Panc1 (cell line): ENCODE measurements at regions not wholly inside any gene's neighbourhood (a gene's known extent, or its start where the extent isn't known, plus 50 kb on each side); places are given as distances from the start of the nearest gene placed in this dataset.

Experiments
- ATAC-seq: fragments of 200-7000 bp; cut with Tn5 transposase; 2 replicates; pipeline ENCODE4 v1.9.1; 2020; ENCODE audit warnings: mild to moderate bottlenecking, moderate library complexity
- BruUV-seq: library from RNA; stranded (reverse); fragments of 400-500 nt; replicated peaks from 2 replicates; lab custom pipeline; 2021; lab: Mats Ljungman, UMichigan
- CTCF ChIA-PET: fragments of 300-600 bp; sonication (Branson Sonifier 250); formaldehyde crosslinking; loops from one replicate; lab custom pipeline; 2022; ENCODE audit warnings: antibody characterized with exemption; lab: Charles Lee
- POLR2A ChIA-PET: fragments of 300-600 bp; sonication (Branson Sonifier 250); formaldehyde crosslinking; loops from one replicate; lab custom pipeline; 2022; ENCODE audit warnings: antibody characterized with exemption; lab: Charles Lee
- DNase-seq: peaks from one replicate; pipeline ENCODE4 v3.0.0-alpha.2; 2010; ENCODE audit warnings: low read depth, low spot score
- H3K27ac ChIP-seq: 2 replicates; pipeline ENCODE4 v1.5.1; 2011; ENCODE audit warnings: mild to moderate bottlenecking, low read length, inconsistent platforms
- H3K27me3 ChIP-seq: fragments of 200-500 bp; sonication (Bioruptor generic); 2 replicates; pipeline ENCODE4 v1.6.0; 2014; ENCODE audit warnings: low read length, inconsistent platforms; ENCODE audit not compliant: control insufficient read depth, insufficient read depth
- H3K36me3 ChIP-seq: fragments of 200-500 bp; sonication (Bioruptor generic); 2 replicates; pipeline ENCODE4 v1.5.1; 2014; ENCODE audit warnings: inconsistent platforms, mild to moderate bottlenecking, low read length, moderate library complexity; ENCODE audit not compliant: control insufficient read depth, insufficient read depth
- H3K4me1 ChIP-seq: 2 replicates; pipeline ENCODE4 v1.5.1; 2011; ENCODE audit warnings: inconsistent platforms, mild to moderate bottlenecking, low read length, moderate library complexity; ENCODE audit not compliant: control insufficient read depth, insufficient read depth
- H3K4me3 ChIP-seq, 2 experiments: 2 replicates each; pipeline ENCODE4 v1.5.1; 2011 to 2012; ENCODE audit warnings: low read depth in 2 of 2, low read length in 2 of 2, mild to moderate bottlenecking in 2 of 2, inconsistent platforms in 1 of 2, moderate library complexity in 1 of 2
- H3K9me3 ChIP-seq: fragments of 200-500 bp; sonication (Bioruptor generic); 2 replicates; pipeline ENCODE4 v1.5.1; 2014; ENCODE audit warnings: low read depth, mild to moderate bottlenecking, inconsistent platforms, low read length, moderate library complexity; ENCODE audit not compliant: control insufficient read depth, insufficient read depth
- POLR2AphosphoS5 ChIP-seq: IDR thresholded peaks from 2 replicates; pipeline ENCODE4 v1.6.1; 2012; ENCODE audit warnings: mild to moderate bottlenecking, low read depth, low read length, moderate library complexity
- REST ChIP-seq, 2 experiments: IDR thresholded peaks; 2 replicates each; pipeline ENCODE4 v1.6.1; 2011 to 2012; ENCODE audit warnings: low read depth in 2 of 2, control low read depth in 1 of 2, low read length in 1 of 2, mild to moderate bottlenecking in 1 of 2, moderate library complexity in 1 of 2; ENCODE audit not compliant: insufficient read depth in 1 of 2
- SIN3A ChIP-seq: IDR thresholded peaks from 2 replicates; pipeline ENCODE4 v1.6.1; 2012; ENCODE audit warnings: low read depth, mild to moderate bottlenecking, low read length, moderate library complexity, borderline replicate concordance; ENCODE audit not compliant: insufficient read depth
- TCF7L2 ChIP-seq: IDR thresholded peaks from 2 replicates; pipeline ENCODE4 v1.6.1; 2011; ENCODE audit warnings: mild to moderate bottlenecking, low read depth, low read length, inconsistent platforms
- in situ Hi-C: cut with HindIII; loops from 2 replicates; pipeline ENCODE4 v1.10.0; 2016; ENCODE audit warnings: low sequenced_read_pairs, low pct_unique_long_range_greater_than_20kb
- intact Hi-C: fragments of 100-400 bp; cut with micrococcal nuclease; formaldehyde crosslinking; loops from one replicate; pipeline ENCODE4 v1.10.0; 2022; ENCODE audit not compliant: unreplicated experiment
- TF ChIP-seq, protein P1 (sequence below): fragments of 450-650 bp; IDR thresholded peaks from 2 replicates; pipeline ENCODE4 v1.5.1; 2017; ENCODE audit warnings: mild to moderate bottlenecking

DNA sequence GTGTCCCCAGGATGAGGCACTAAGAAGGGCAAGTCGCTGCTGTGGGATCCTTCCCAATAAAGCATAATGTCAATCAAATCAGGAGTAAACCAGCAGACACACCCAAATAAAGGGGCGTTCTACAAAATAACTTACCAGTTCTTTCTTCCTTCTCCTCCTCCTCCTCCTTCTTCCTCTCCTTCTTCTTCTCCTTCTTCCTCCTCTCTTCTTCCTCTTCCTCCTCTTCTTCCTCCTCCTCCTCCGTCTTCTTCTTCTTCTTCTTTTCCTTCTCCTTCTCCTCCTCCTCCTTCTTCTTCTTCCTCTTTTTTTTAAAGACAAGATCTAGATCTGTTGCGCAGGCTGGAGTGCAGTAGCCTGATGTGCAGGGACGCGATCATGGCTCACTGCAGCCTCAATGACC is 225.8 kb downstream of the UQCRFS1 start:
- Histone ChIP-seq H3K4me3 (no peak overlapping the region), H3K27me3 (peaks cover 6% of the 10 kb centered on the region), H3K4me1 (no peaks in the 10 kb centered on the region), H3K36me3 (no peaks in the 10 kb centered on the region), H3K27ac (no peak overlapping the region), H3K9me3 (no peaks in the 10 kb centered on the region)
- DNase-seq (no peak), ATAC-seq (no peak)
- ChIA-PET POLR2A (no interaction called here), CTCF (no interaction called here)
- TF ChIP-seq TCF7L2 (no peak), REST (IDR thresholded peaks at IDR 0.05; ENCODE audit: insufficient read depth in 1 of 2, low read depth in 2 of 2, low read length in 1 of 2) (no peak), POLR2AphosphoS5 (no peak), SIN3A (no peak)
- TF ChIP-seq, protein P1, sequence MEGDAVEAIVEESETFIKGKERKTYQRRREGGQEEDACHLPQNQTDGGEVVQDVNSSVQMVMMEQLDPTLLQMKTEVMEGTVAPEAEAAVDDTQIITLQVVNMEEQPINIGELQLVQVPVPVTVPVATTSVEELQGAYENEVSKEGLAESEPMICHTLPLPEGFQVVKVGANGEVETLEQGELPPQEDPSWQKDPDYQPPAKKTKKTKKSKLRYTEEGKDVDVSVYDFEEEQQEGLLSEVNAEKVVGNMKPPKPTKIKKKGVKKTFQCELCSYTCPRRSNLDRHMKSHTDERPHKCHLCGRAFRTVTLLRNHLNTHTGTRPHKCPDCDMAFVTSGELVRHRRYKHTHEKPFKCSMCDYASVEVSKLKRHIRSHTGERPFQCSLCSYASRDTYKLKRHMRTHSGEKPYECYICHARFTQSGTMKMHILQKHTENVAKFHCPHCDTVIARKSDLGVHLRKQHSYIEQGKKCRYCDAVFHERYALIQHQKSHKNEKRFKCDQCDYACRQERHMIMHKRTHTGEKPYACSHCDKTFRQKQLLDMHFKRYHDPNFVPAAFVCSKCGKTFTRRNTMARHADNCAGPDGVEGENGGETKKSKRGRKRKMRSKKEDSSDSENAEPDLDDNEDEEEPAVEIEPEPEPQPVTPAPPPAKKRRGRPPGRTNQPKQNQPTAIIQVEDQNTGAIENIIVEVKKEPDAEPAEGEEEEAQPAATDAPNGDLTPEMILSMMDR, result no peak
- in situ Hi-C loops (no loop called here), intact Hi-C loops (no loop called here)
- BruUV-seq, result no TSS peak

GRCh38 chr19:28985201-28985600 is 227.8 kb downstream of the UQCRFS1 start:
- Histone ChIP-seq H3K4me1 (no peaks in the 10 kb centered on the region), H3K27ac (no peak overlapping the region), H3K36me3 (no peaks in the 10 kb centered on the region), H3K4me3 (no peak overlapping the region), H3K27me3 (peaks cover 6% of the 10 kb centered on the region), H3K9me3 (no peaks in the 10 kb centered on the region)
- TF ChIP-seq SIN3A, result no peak
- TF ChIP-seq REST (IDR thresholded peaks at IDR 0.05; ENCODE audit: insufficient read depth in 1 of 2, low read depth in 2 of 2, low read length in 1 of 2), result no peak
- BruUV-seq, result no TSS peak
- in situ Hi-C loops, result no loop called here
- intact Hi-C loops, result no loop called here
- ATAC-seq (no peak), DNase-seq (no peak)
- POLR2A ChIA-PET, result no interaction called here
- CTCF ChIA-PET, result no interaction called here
